DOHH2 (cell line): ENCODE measurements at regions not wholly inside any gene's neighbourhood (a gene's known extent, or its start where the extent isn't known, plus 50 kb on each side); places are given as distances from the start of the nearest gene placed in this dataset.

Experiments
- H3F3A ChIP-seq: fragments of 200-600 bp; sonication (generic), shearing (Covaris generic); 2 replicates; pipeline ENCODE4 v1.6.0; 2016; ENCODE audit warnings: antibody characterized with exemption, mild to moderate bottlenecking; ENCODE audit not compliant: control insufficient read depth, insufficient read depth
- H3K27ac ChIP-seq: fragments of 200-600 bp; sonication (generic); 2 replicates; pipeline ENCODE4 v1.5.1; 2014; ENCODE audit warnings: low read depth, mild to moderate bottlenecking, low read length, moderate library complexity
- H3K27me3 ChIP-seq: fragments of 200-600 bp; sonication (generic); 2 replicates; pipeline ENCODE4 v1.6.1; 2014; ENCODE audit warnings: mild to moderate bottlenecking, low read length, mixed read lengths; ENCODE audit not compliant: control insufficient read depth
- H3K36me3 ChIP-seq: fragments of 200-600 bp; sonication (generic); 2 replicates; pipeline ENCODE4 v1.6.1; 2014; ENCODE audit warnings: mild to moderate bottlenecking, low read length, moderate library complexity, mixed read lengths; ENCODE audit not compliant: control insufficient read depth
- H3K4me1 ChIP-seq: fragments of 200-600 bp; sonication (generic); 2 replicates; pipeline ENCODE4 v1.6.1; 2014; ENCODE audit warnings: mild to moderate bottlenecking, low read length, mixed read lengths; ENCODE audit not compliant: control insufficient read depth
- H3K4me2 ChIP-seq: fragments of 200-600 bp; sonication (generic); 2 replicates; pipeline ENCODE4 v1.6.0; 2014; ENCODE audit warnings: mild to moderate bottlenecking, low read length, moderate library complexity
- H3K4me3 ChIP-seq: fragments of 200-600 bp; sonication (generic); 2 replicates; pipeline ENCODE4 v1.5.1; 2014; ENCODE audit warnings: mild to moderate bottlenecking, low read length, mixed read lengths
- H3K79me2 ChIP-seq: fragments of 200-600 bp; sonication (generic); 2 replicates; pipeline ENCODE4 v1.6.1; 2014; ENCODE audit warnings: mild to moderate bottlenecking, low read length, mixed read lengths; ENCODE audit not compliant: control insufficient read depth
- H3K9me2 ChIP-seq: fragments of 200-600 bp; sonication (generic); replicated peaks from 2 replicates; pipeline ENCODE4 v1.6.1; 2014; ENCODE audit warnings: mild to moderate bottlenecking, low read length, mixed read lengths; ENCODE audit not compliant: control insufficient read depth
- H3K9me3 ChIP-seq: fragments of 200-600 bp; sonication (generic); 2 replicates; pipeline ENCODE4 v1.6.1; 2014; ENCODE audit warnings: antibody characterized with exemption, low read length, mixed read lengths; ENCODE audit not compliant: control insufficient read depth, insufficient read depth
- H4K20me1 ChIP-seq: fragments of 200-600 bp; sonication (generic); 2 replicates; pipeline ENCODE4 v1.6.0; 2014; ENCODE audit warnings: low read depth, mild to moderate bottlenecking, antibody characterized with exemption, low read length, moderate library complexity; ENCODE audit not compliant: control insufficient read depth, insufficient read depth
- EZH2phosphoT487 ChIP-seq: fragments of 200-600 bp; sonication (generic); IDR thresholded peaks from 2 replicates; pipeline ENCODE4 v1.6.1; 2017; ENCODE audit warnings: borderline replicate concordance, mild to moderate bottlenecking, antibody characterized with exemption, low read length, moderate library complexity, mixed read lengths
- TF ChIP-seq, protein P1 (sequence below): fragments of 200-600 bp; sonication (generic); IDR thresholded peaks from one replicate; pipeline ENCODE4 v1.5.1; 2014; ENCODE audit warnings: antibody characterized with exemption, mild to moderate bottlenecking, low read depth, low read length; ENCODE audit not compliant: poor library complexity, severe bottlenecking

DNA sequence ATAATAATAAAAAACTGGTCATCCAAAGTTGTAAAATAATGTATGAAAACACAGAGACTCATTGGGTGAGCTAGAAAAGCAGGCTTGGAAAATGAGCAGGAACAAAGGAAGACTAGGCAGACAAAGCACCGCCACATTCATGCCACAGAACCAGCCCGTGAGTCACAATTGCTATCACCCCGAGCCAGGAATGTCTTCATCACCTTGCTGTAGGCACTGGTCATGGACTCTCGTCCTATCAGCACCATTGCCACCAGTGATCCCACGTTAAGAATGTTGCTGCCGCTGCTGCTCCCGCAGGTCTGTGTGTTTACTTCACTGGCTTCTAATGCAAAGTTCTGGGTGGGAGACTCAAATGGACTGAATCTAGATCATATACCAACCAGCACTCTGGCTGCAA is 417.9 kb downstream of the PID1 start:
- Histone ChIP-seq H3K9me2 (no peaks in the 10 kb centered on the region), H3K27me3 (no peaks in the 10 kb centered on the region), H3F3A (no peaks in the 10 kb centered on the region), H3K79me2 (no peaks in the 10 kb centered on the region), H3K4me3 (no peak overlapping the region), H3K27ac (no peak overlapping the region), H3K9me3 (no peaks in the 10 kb centered on the region), H3K36me3 (no peaks in the 10 kb centered on the region), H3K4me2 (no peak overlapping the region), H3K4me1 (no peaks in the 10 kb centered on the region), H4K20me1 (no peaks in the 10 kb centered on the region)
- TF ChIP-seq, protein P1, sequence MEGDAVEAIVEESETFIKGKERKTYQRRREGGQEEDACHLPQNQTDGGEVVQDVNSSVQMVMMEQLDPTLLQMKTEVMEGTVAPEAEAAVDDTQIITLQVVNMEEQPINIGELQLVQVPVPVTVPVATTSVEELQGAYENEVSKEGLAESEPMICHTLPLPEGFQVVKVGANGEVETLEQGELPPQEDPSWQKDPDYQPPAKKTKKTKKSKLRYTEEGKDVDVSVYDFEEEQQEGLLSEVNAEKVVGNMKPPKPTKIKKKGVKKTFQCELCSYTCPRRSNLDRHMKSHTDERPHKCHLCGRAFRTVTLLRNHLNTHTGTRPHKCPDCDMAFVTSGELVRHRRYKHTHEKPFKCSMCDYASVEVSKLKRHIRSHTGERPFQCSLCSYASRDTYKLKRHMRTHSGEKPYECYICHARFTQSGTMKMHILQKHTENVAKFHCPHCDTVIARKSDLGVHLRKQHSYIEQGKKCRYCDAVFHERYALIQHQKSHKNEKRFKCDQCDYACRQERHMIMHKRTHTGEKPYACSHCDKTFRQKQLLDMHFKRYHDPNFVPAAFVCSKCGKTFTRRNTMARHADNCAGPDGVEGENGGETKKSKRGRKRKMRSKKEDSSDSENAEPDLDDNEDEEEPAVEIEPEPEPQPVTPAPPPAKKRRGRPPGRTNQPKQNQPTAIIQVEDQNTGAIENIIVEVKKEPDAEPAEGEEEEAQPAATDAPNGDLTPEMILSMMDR: no peak
- TF ChIP-seq EZH2phosphoT487: no peak

DNA sequence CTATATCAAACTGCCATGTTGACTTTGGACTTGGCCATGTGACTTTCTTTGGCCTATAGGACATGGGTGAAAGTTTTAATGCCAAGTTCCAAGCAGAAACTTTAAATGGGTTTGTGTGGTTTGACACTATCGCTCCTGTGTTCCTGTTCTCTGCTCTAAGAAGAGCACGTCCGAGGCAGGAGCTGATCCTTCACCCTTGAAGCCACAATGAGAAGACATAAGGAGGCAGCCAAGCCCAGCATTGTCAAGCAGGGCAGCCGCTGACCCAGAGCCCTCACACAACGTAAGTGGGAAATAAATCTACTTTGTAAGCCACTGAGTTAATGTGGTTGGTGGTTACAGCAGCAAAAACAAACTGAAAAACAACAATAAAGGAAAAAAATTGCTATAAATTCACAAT is 422.4 kb downstream of the PID1 start:
- H3K27ac ChIP-seq: no peak overlapping the region
- no peaks in the 10 kb centered on the region for H3F3A ChIP-seq
- no peaks in the 10 kb centered on the region for H3K79me2 ChIP-seq
- H4K20me1 ChIP-seq: no peaks in the 10 kb centered on the region
- TF ChIP-seq EZH2phosphoT487: no peak
- TF ChIP-seq, protein P1: no peak
- H3K27me3 ChIP-seq: no peaks in the 10 kb centered on the region
- no peak overlapping the region for H3K4me2 ChIP-seq
- H3K36me3 ChIP-seq: no peaks in the 10 kb centered on the region
- no peaks in the 10 kb centered on the region for H3K9me3 ChIP-seq
- no peaks in the 10 kb centered on the region for H3K9me2 ChIP-seq
- H3K4me3 ChIP-seq: no peak overlapping the region
- H3K4me1 ChIP-seq: no peaks in the 10 kb centered on the region

DNA sequence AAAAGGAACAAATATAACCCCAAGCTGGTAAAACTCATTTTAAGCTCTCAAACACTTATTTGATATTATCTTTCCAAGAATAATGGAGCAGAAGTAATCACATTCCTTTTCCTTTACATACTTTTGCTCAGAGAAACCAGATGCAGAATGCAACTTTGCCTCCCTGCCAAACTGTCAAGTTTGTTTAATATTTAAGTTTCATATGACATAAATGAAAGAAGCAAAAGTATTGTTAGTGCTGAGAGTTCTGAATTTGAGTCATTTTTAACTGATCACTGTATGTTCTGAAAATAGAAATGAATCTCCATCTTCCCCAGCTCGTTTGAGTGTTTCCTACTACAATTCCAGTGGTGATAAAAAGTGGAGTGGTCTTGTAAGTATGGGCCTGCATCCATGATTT is 423.4 kb downstream of the PID1 start:
- no peak overlapping the region for H3K4me3 ChIP-seq
- no peaks in the 10 kb centered on the region for H3K4me1 ChIP-seq
- H3K27ac ChIP-seq: no peak overlapping the region
- H3K9me3 ChIP-seq: no peaks in the 10 kb centered on the region
- no peak for TF ChIP-seq EZH2phosphoT487
- TF ChIP-seq, protein P1: no peak
- H4K20me1 ChIP-seq: no peaks in the 10 kb centered on the region
- no peaks in the 10 kb centered on the region for H3K36me3 ChIP-seq
- no peaks in the 10 kb centered on the region for H3K27me3 ChIP-seq
- no peak overlapping the region for H3K4me2 ChIP-seq
- no peaks in the 10 kb centered on the region for H3F3A ChIP-seq
- no peaks in the 10 kb centered on the region for H3K79me2 ChIP-seq
- no peaks in the 10 kb centered on the region for H3K9me2 ChIP-seq

DNA sequence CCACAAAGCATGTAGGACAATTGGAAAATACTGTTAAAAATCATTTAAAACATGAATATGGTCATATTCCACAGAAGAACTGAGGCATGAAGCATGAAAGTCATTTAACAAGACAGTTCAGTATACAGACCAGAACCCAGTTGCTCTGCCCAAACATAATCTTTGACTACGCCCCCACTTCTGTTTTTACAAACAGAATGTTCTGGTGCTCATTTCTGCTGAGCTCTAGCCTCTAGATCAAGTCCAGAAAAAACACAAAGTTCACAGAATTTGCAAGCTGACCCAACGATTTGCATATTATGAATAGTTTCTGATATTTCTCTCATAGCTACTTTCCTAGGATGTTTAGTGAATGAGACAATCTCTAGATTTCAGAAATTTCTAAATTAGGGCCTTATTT is 424.9 kb downstream of the PID1 start:
- H3K4me1 ChIP-seq: no peaks in the 10 kb centered on the region
- no peaks in the 10 kb centered on the region for H3K9me3 ChIP-seq
- no peaks in the 10 kb centered on the region for H4K20me1 ChIP-seq
- no peaks in the 10 kb centered on the region for H3K27me3 ChIP-seq
- H3K79me2 ChIP-seq: no peaks in the 10 kb centered on the region
- no peak overlapping the region for H3K4me3 ChIP-seq
- TF ChIP-seq, protein P1: no peak
- no peak for TF ChIP-seq EZH2phosphoT487
- H3F3A ChIP-seq: no peaks in the 10 kb centered on the region
- no peaks in the 10 kb centered on the region for H3K36me3 ChIP-seq
- no peak overlapping the region for H3K4me2 ChIP-seq
- no peak overlapping the region for H3K27ac ChIP-seq
- H3K9me2 ChIP-seq: no peaks in the 10 kb centered on the region
